Activated T-cell treated with anti-CD3 and anti-CD28 coated beads for 1 hour (primary cell): ENCODE measurements at regions not wholly inside any gene's neighbourhood (a gene's known extent, or its start where the extent isn't known, plus 50 kb on each side); places are given as distances from the start of the nearest gene placed in this dataset.
"Not testable (repeated sequence)": the region's sequence is repeated elsewhere in the genome, so short reads cannot be mapped to it uniquely, and the experiment has no call there.

Source experiments
- DNase-seq: peaks from one replicate; pipeline ENCODE4 v3.0.0-alpha.2; 2020; ENCODE audit warnings: low read depth

- DNase-seq: no peak
Measured at GRCh38 chr2:2586931-2587330, 255.9 kb upstream of the MYT1L start.

GRCh38 chr2:2586068-2586776 is 255.1 kb upstream of the MYT1L start:
- DNase-seq: no peak

GRCh38 chr2:2582998-2583545 is 252.0 kb upstream of the MYT1L start:
- DNase-seq: no peak

- DNase-seq: no peak
Measured at GRCh38 chr2:2581331-2582159, 250.5 kb upstream of the MYT1L start.

- DNase-seq: not testable (repeated sequence)
Measured at GRCh38 chr2:2580841-2581240, 249.8 kb upstream of the MYT1L start.

GRCh38 chr2:2580341-2580740 is 249.3 kb upstream of the MYT1L start:
- DNase-seq: no peak

- no peak for DNase-seq
Measured at GRCh38 chr2:2579814-2580213, 248.7 kb upstream of the MYT1L start.

GRCh38 chr2:2577407-2577831 is 246.3 kb upstream of the MYT1L start:
- DNase-seq: no peak

- no peak for DNase-seq
Measured at GRCh38 chr2:2575870-2576386, 244.9 kb upstream of the MYT1L start.

- no peak for DNase-seq
Measured at GRCh38 chr2:2575181-2575577, 244.1 kb upstream of the MYT1L start.

GRCh38 chr2:2574401-2575180 is 243.5 kb upstream of the MYT1L start:
- no peak for DNase-seq

GRCh38 chr2:2573658-2574293 is 242.7 kb upstream of the MYT1L start:
- DNase-seq: no peak

- no peak for DNase-seq
Measured at GRCh38 chr2:2573205-2573604, 242.1 kb upstream of the MYT1L start.

GRCh38 chr2:2572393-2573204 is 241.5 kb upstream of the MYT1L start:
- no peak for DNase-seq

GRCh38 chr2:2571301-2572150 is 240.5 kb upstream of the MYT1L start:
- DNase-seq: no peak

GRCh38 chr2:2570871-2571270 is 239.8 kb upstream of the MYT1L start:
- DNase-seq: no peak

- no peak for DNase-seq
Measured at GRCh38 chr2:2570360-2570759, 239.3 kb upstream of the MYT1L start.

GRCh38 chr2:2569836-2570235 is 238.8 kb upstream of the MYT1L start:
- DNase-seq: no peak

GRCh38 chr2:2569306-2569705 is 238.2 kb upstream of the MYT1L start:
- DNase-seq: no peak

- no peak for DNase-seq
Measured at GRCh38 chr2:2568411-2568810, 237.3 kb upstream of the MYT1L start.
